ENCODE measurements at regions not wholly inside any gene's neighbourhood (a gene's known extent, or its start where the extent isn't known, plus 50 kb on each side); places are given as distances from the start of the nearest gene placed in this dataset.

- TF ChIP-seq CTCF (IDR thresholded peaks at IDR 0.05; ENCODE audit: unreplicated experiment), result no peak
- H3K27ac Mint-ChIP-seq, result no peak overlapping the region
- peaks cover 24% of the 10 kb centered on the region for H3K4me1 Mint-ChIP-seq
- DNase-seq (ENCODE audit: low spot score in 2 of 2, unreplicated experiment in 2 of 2), result no peak
- no peaks in the 10 kb centered on the region for H3K36me3 Mint-ChIP-seq
- no peaks in the 10 kb centered on the region for H3K9me3 Mint-ChIP-seq
- H3K27me3 Mint-ChIP-seq (ENCODE audit: low read depth), result peaks cover 93% of the 10 kb centered on the region
- H3K4me3 Mint-ChIP-seq, result no peak overlapping the region
These were observed 215.7 kb upstream of the FOXF1 start for GRCh38 chr16:86294535-86295196.

- TF ChIP-seq CTCF (IDR thresholded peaks at IDR 0.05; ENCODE audit: unreplicated experiment), result no peak
- Mint-ChIP-seq H3K27ac (no peak overlapping the region), H3K4me1 (peaks cover 32% of the 10 kb centered on the region), H3K9me3 (no peaks in the 10 kb centered on the region), H3K27me3 (ENCODE audit: low read depth) (peaks cover 83% of the 10 kb centered on the region), H3K36me3 (no peaks in the 10 kb centered on the region), H3K4me3 (no peak overlapping the region)
- no peak for DNase-seq (ENCODE audit: low spot score in 2 of 2, unreplicated experiment in 2 of 2)
These were observed 214.1 kb upstream of the FOXF1 start for GRCh38 chr16:86296256-86296655.

GRCh38 chr16:86297391-86297790 is 212.9 kb upstream of the FOXF1 start:
- no peak for DNase-seq (ENCODE audit: low spot score in 2 of 2, unreplicated experiment in 2 of 2)
- H3K4me1 Mint-ChIP-seq, result peaks cover 35% of the 10 kb centered on the region
- H3K27ac Mint-ChIP-seq, result no peak overlapping the region
- no peaks in the 10 kb centered on the region for H3K9me3 Mint-ChIP-seq
- no peak for TF ChIP-seq CTCF (IDR thresholded peaks at IDR 0.05; ENCODE audit: unreplicated experiment)
- H3K36me3 Mint-ChIP-seq, result no peaks in the 10 kb centered on the region
- H3K4me3 Mint-ChIP-seq, result no peak overlapping the region
- peaks cover 72% of the 10 kb centered on the region for H3K27me3 Mint-ChIP-seq (ENCODE audit: low read depth)

DNA sequence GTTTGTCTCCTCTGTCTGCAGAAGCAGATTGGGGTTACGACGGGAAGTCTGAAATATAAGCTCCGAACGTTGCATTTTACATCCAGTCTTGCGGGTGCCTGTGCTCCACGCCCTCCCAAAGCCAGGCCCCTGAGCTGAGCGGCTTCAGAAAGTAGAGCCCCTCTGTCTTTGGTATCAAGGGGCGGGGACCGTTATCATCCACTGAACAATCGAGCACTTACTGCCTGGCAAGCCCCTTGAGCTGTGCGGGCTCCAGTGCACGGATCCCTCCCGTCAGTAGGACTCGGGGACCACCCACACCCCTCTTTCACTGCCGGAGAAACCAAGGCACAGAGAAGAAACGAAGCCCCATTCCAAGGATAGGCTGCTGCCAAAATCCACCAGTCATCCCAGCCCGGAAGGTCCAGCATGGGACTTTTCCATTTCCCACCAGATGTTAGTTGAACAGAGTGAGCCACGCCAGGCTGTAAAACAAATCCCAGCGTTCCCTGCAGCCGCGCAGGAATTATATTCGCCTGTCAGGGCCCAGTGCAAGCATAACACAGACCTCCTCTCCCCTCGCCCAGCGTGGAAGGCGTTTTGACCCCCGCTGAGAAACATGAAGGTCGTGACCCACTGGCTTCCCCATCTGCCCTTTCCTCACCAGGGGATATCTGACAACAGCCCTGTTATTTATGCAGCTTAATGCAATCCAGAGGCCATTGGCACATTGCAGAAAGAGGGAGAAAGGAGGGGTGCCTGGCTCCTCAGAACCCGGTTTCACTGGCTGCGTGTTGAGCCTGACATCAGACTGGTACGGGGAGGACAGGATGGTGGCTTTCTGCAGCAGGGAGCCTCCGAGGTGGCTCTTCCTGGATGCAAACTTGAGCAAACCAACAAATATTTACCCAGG is 212.2 kb upstream of the FOXF1 start:
- no peak overlapping the region for H3K4me3 Mint-ChIP-seq
- peaks cover 35% of the 10 kb centered on the region for H3K4me1 Mint-ChIP-seq
- H3K27me3 Mint-ChIP-seq (ENCODE audit: low read depth), result peaks cover 65% of the 10 kb centered on the region
- peak overlapping the region; percentile 12 for H3K27ac Mint-ChIP-seq
- H3K36me3 Mint-ChIP-seq, result no peaks in the 10 kb centered on the region
- DNase-seq (ENCODE audit: low spot score in 2 of 2, unreplicated experiment in 2 of 2), result no peak
- no peaks in the 10 kb centered on the region for H3K9me3 Mint-ChIP-seq
- TF ChIP-seq CTCF (IDR thresholded peaks at IDR 0.05; ENCODE audit: unreplicated experiment), result no peak

- no peaks in the 10 kb centered on the region for H3K9me3 Mint-ChIP-seq
- TF ChIP-seq CTCF (IDR thresholded peaks at IDR 0.05; ENCODE audit: unreplicated experiment), result no peak
- H3K36me3 Mint-ChIP-seq, result no peaks in the 10 kb centered on the region
- peak overlapping the region; percentile 50 for H3K27ac Mint-ChIP-seq
- no peak for DNase-seq (ENCODE audit: low spot score in 2 of 2, unreplicated experiment in 2 of 2)
- peaks cover 58% of the 10 kb centered on the region for H3K27me3 Mint-ChIP-seq (ENCODE audit: low read depth)
- H3K4me3 Mint-ChIP-seq, result no peak overlapping the region
- H3K4me1 Mint-ChIP-seq, result peaks cover 35% of the 10 kb centered on the region
These were observed 211.6 kb upstream of the FOXF1 start for GRCh38 chr16:86298758-86299134.

Measured in mesothelial cell of epicardium (in vitro differentiated cells).